GM21515 (cell line): ENCODE measurements at regions not wholly inside any gene's neighbourhood (a gene's known extent, or its start where the extent isn't known, plus 50 kb on each side); places are given as distances from the start of the nearest gene placed in this dataset.
A peak's percentile ranks its signal among the peaks of the same experiment; 100 is the strongest.

Source experiments
- ATAC-seq: cut with Tn5 transposase; IDR thresholded peaks from one replicate; pipeline ENCODE4 v1.9.1; 2021; ENCODE audit not compliant: unreplicated experiment

GRCh38 chr7:116145245-116145852, 65.0 kb upstream of the TES start:
- peak; percentile 73 for ATAC-seq

- no peak for ATAC-seq
Observed at GRCh38 chr7:116148108-116148507, 62.2 kb upstream of the TES start.

GRCh38 chr7:116148626-116149025, 61.7 kb upstream of the TES start:
- no peak for ATAC-seq

- ATAC-seq = peak; percentile 97
Observed at GRCh38 chr7:116150588-116150987, 59.8 kb upstream of the TES start.

- no peak for ATAC-seq
Observed at GRCh38 chr7:116152276-116152675, 58.1 kb upstream of the TES start.

- ATAC-seq = no peak
Observed at GRCh38 chr7:116153050-116153449, 57.3 kb upstream of the TES start.

GRCh38 chr7:116159711-116160110, 50.6 kb upstream of the TES start:
- ATAC-seq = no peak
